Trophoblast cell (in vitro differentiated cells and primary cell): ENCODE measurements at regions not wholly inside any gene's neighbourhood (a gene's known extent, or its start where the extent isn't known, plus 50 kb on each side); places are given as distances from the start of the nearest gene placed in this dataset.

Experiments
- DNase-seq, 2 donors: peaks; one replicate each; pipeline ENCODE4 v3.0.0-alpha.2; 2016
- H2AFZ ChIP-seq: 2 replicates; pipeline ENCODE4 v1.6.1; 2013; ENCODE audit warnings: low read length, moderate library complexity, mild to moderate bottlenecking; ENCODE audit not compliant: insufficient read depth, poor library complexity
- H2AK5ac ChIP-seq: 2 replicates; pipeline ENCODE4 v1.6.1; 2013; ENCODE audit warnings: mild to moderate bottlenecking, low read length
- H2BK120ac ChIP-seq: 2 replicates; pipeline ENCODE4 v1.6.1; 2013; ENCODE audit warnings: low read length, mild to moderate bottlenecking, moderate library complexity; ENCODE audit not compliant: insufficient read depth, poor library complexity
- H2BK12ac ChIP-seq: 2 replicates; pipeline ENCODE4 v1.6.1; 2013; ENCODE audit warnings: mild to moderate bottlenecking, low read length, moderate library complexity
- H2BK5ac ChIP-seq: 2 replicates; pipeline ENCODE4 v1.6.1; 2013; ENCODE audit warnings: low read length, low read depth, moderate library complexity, mild to moderate bottlenecking; ENCODE audit not compliant: poor library complexity
- H3K14ac ChIP-seq: 2 replicates; pipeline ENCODE4 v1.6.1; 2013; ENCODE audit warnings: mild to moderate bottlenecking, low read length
- H3K18ac ChIP-seq: 2 replicates; pipeline ENCODE4 v1.6.1; 2013; ENCODE audit warnings: mild to moderate bottlenecking, low read length
- H3K23ac ChIP-seq: 2 replicates; pipeline ENCODE4 v1.6.1; 2013; ENCODE audit warnings: low read length
- H3K27ac ChIP-seq: 2 replicates; pipeline ENCODE4 v1.5.1; 2013; ENCODE audit warnings: low read depth, mild to moderate bottlenecking, inconsistent platforms, low read length, moderate library complexity
- H3K27me3 ChIP-seq: 2 replicates; pipeline ENCODE4 v1.6.1; 2013; ENCODE audit warnings: inconsistent platforms, mild to moderate bottlenecking, low read length, moderate library complexity; ENCODE audit not compliant: insufficient read depth
- H3K36me3 ChIP-seq, 2 experiments: 1 replicate in 1 of 2; 2 replicates in 1 of 2; pipeline ENCODE4 v1.6.1; 2013; ENCODE audit warnings: low read length in 2 of 2, mild to moderate bottlenecking in 2 of 2, moderate library complexity in 1 of 2; ENCODE audit not compliant: insufficient read depth in 2 of 2, control insufficient read depth in 1 of 2
- H3K4ac ChIP-seq: 2 replicates; pipeline ENCODE4 v1.6.1; 2013; ENCODE audit warnings: low read depth, mild to moderate bottlenecking, low read length, moderate library complexity
- H3K4me1 ChIP-seq, 2 experiments: 1 replicate in 1 of 2; 2 replicates in 1 of 2; pipeline ENCODE4 v1.6.1; 2013; ENCODE audit warnings: low read length in 2 of 2, mild to moderate bottlenecking in 2 of 2, moderate library complexity in 1 of 2; ENCODE audit not compliant: insufficient read depth in 2 of 2, control insufficient read depth in 1 of 2
- H3K4me2 ChIP-seq: 2 replicates; pipeline ENCODE4 v1.6.1; 2013; ENCODE audit warnings: inconsistent platforms, mild to moderate bottlenecking, low read length, moderate library complexity
- H3K4me3 ChIP-seq: 2 replicates; pipeline ENCODE4 v1.5.1; 2013; ENCODE audit warnings: mild to moderate bottlenecking, low read depth, low read length, inconsistent platforms
- H3K79me1 ChIP-seq: one replicate; pipeline ENCODE4 v1.6.1; 2013; ENCODE audit warnings: low read length
- H3K79me2 ChIP-seq: 2 replicates; pipeline ENCODE4 v1.6.1; 2013; ENCODE audit warnings: low read length, mild to moderate bottlenecking; ENCODE audit not compliant: control insufficient read depth, insufficient read depth, poor library complexity
- H3K9ac ChIP-seq: 2 replicates; pipeline ENCODE4 v1.6.1; 2013; ENCODE audit warnings: mild to moderate bottlenecking, low read length
- H3K9me3 ChIP-seq: 2 replicates; pipeline ENCODE4 v1.6.1; 2013; ENCODE audit warnings: low read depth, mild to moderate bottlenecking, control low read depth, inconsistent platforms, low read length; ENCODE audit not compliant: insufficient read depth
- H4K12ac ChIP-seq: 2 replicates; pipeline ENCODE4 v1.6.1; 2013; ENCODE audit warnings: low read depth, mild to moderate bottlenecking, low read length, moderate library complexity
- H4K8ac ChIP-seq: 2 replicates; pipeline ENCODE4 v1.6.1; 2013; ENCODE audit warnings: low read depth, mild to moderate bottlenecking, low read length, moderate library complexity
- H4K91ac ChIP-seq: one replicate; pipeline ENCODE4 v1.6.1; 2013; ENCODE audit warnings: low read depth, mild to moderate bottlenecking, low read length, moderate library complexity
- WGBS: extraction: QIAGEN DNeasy Blood & Tissue Kit; methylation state at CpG from one replicate; pipeline ENCODE4 v1.1.7; 2013; ENCODE audit warnings: missing lambda C conversion rate; ENCODE audit not compliant: insufficient read length, insufficient coverage; ENCODE audit errors: extremely low coverage; 5-methylcytosine and 5-hydroxymethylcytosine counted together

DNA sequence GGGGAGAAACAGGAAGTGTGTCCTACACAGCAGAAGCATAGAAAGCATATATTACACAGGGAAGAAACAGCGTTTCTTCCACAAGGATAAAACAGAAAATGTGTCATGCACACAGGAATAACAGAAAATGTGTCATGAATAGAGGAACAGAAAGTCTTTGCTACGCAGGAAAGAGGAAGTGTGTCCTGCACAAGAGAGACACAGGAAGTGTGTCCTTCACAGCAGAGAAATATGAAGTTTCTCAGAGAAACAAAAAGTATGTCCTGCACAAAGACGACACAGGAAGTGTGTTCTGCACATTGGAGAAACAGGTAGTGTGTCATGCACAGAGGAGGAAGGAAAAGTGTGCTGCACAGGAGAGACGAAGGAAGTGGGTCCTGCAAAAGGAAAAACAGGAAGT is 835.3 kb downstream of the CDY2B start:
- no peak overlapping the region for H3K27ac ChIP-seq
- H2BK5ac ChIP-seq = no peak overlapping the region
- H3K27me3 ChIP-seq = no peaks in the 10 kb centered on the region
- H3K79me2 ChIP-seq = no peaks in the 10 kb centered on the region
- no peak overlapping the region for H2BK12ac ChIP-seq
- no peak overlapping the region for H3K9ac ChIP-seq
- H3K14ac ChIP-seq = no peak overlapping the region
- H3K36me3 ChIP-seq = no peaks in the 10 kb centered on the region
- no peak overlapping the region for H2AK5ac ChIP-seq
- H4K8ac ChIP-seq = no peak overlapping the region
- no peak overlapping the region for H3K4me2 ChIP-seq
- no peak overlapping the region for H3K23ac ChIP-seq
- peaks cover 2% of the 10 kb centered on the region for H3K79me1 ChIP-seq
- no peak overlapping the region for H4K91ac ChIP-seq
- peaks cover 0 to 4% of the 10 kb centered on the region in 2 experiments for H3K4me1 ChIP-seq
- no peak overlapping the region for H3K18ac ChIP-seq
- H3K9me3 ChIP-seq = no peaks in the 10 kb centered on the region
- H2BK120ac ChIP-seq = no peak overlapping the region
- no peak overlapping the region for H2AFZ ChIP-seq
- DNase-seq = no peak
- no peak overlapping the region for H4K12ac ChIP-seq
- H3K4ac ChIP-seq = no peak overlapping the region
- no peak overlapping the region for H3K4me3 ChIP-seq
- no CpG with 5 or more reads among the region's 4 CpGs for WGBS

DNA sequence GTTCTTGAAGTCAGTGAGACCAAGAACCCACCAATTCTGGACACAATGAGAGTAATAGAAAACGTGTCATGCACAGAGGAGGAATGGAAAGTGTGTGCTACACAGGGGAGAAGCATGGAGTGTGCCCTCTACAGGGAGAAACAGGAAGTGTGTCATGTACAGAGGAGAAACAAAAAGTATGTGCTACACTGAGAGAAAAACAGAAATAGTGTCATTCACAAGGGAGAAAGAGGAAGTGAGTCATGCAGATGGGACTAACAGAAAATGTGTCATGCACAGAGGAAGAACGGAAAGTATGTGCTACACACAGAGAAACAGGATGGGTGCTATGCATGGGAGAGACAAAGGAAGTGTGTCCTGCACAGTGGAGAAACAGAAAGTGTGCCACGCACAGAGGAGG is 835.7 kb downstream of the CDY2B start:
- no peak overlapping the region for H2AK5ac ChIP-seq
- H2BK120ac ChIP-seq = no peak overlapping the region
- no peak overlapping the region for H2BK12ac ChIP-seq
- H3K4ac ChIP-seq = no peak overlapping the region
- H3K27me3 ChIP-seq = no peaks in the 10 kb centered on the region
- H3K36me3 ChIP-seq = no peaks in the 10 kb centered on the region
- H3K4me2 ChIP-seq = no peak overlapping the region
- H3K9ac ChIP-seq = no peak overlapping the region
- peaks cover 0 to 4% of the 10 kb centered on the region in 2 experiments for H3K4me1 ChIP-seq
- no peak overlapping the region for H3K27ac ChIP-seq
- H3K79me2 ChIP-seq = no peaks in the 10 kb centered on the region
- no peak overlapping the region for H2AFZ ChIP-seq
- H3K14ac ChIP-seq = no peak overlapping the region
- no peaks in the 10 kb centered on the region for H3K9me3 ChIP-seq
- H4K8ac ChIP-seq = no peak overlapping the region
- no peak overlapping the region for H3K18ac ChIP-seq
- H2BK5ac ChIP-seq = no peak overlapping the region
- no peak overlapping the region for H3K23ac ChIP-seq
- no peak overlapping the region for H4K91ac ChIP-seq
- H3K79me1 ChIP-seq = peaks cover 2% of the 10 kb centered on the region
- no peak for DNase-seq
- WGBS = no CpG with 5 or more reads among the region's 3 CpGs
- H4K12ac ChIP-seq = no peak overlapping the region
- H3K4me3 ChIP-seq = no peak overlapping the region

GRCh38 chrY:17038439-17038838 is 841.6 kb downstream of the CDY2B start:
- Histone ChIP-seq H3K4me1 (no peaks in the 10 kb centered on the region), H3K9ac (no peak overlapping the region), H4K91ac (no peak overlapping the region), H3K4me2 (no peak overlapping the region), H2BK120ac (no peak overlapping the region), H3K79me1 (no peaks in the 10 kb centered on the region), H2AFZ (no peak overlapping the region), H3K14ac (no peak overlapping the region), H3K79me2 (no peaks in the 10 kb centered on the region), H4K8ac (no peak overlapping the region), H3K9me3 (no peaks in the 10 kb centered on the region), H3K27ac (no peak overlapping the region), H4K12ac (no peak overlapping the region), H2BK5ac (no peak overlapping the region), H3K27me3 (no peaks in the 10 kb centered on the region), H3K23ac (no peak overlapping the region), H3K4ac (no peak overlapping the region), H2BK12ac (no peak overlapping the region), H3K4me3 (no peak overlapping the region), H3K36me3 (no peaks in the 10 kb centered on the region), H2AK5ac (no peak overlapping the region), H3K18ac (no peak overlapping the region)
- DNase-seq = no peak
- WGBS = no CpG with 5 or more reads among the region's 2 CpGs

- H2AK5ac ChIP-seq = no peak overlapping the region
- no peak overlapping the region for H4K12ac ChIP-seq
- H4K91ac ChIP-seq = no peak overlapping the region
- no peak overlapping the region for H2BK120ac ChIP-seq
- no peak overlapping the region for H3K4ac ChIP-seq
- H3K27me3 ChIP-seq = no peaks in the 10 kb centered on the region
- no peak overlapping the region for H2BK12ac ChIP-seq
- H4K8ac ChIP-seq = no peak overlapping the region
- H3K36me3 ChIP-seq = no peaks in the 10 kb centered on the region
- no peaks in the 10 kb centered on the region for H3K9me3 ChIP-seq
- WGBS = no CpG with 5 or more reads among the region's 3 CpGs
- no peaks in the 10 kb centered on the region for H3K4me1 ChIP-seq
- H2AFZ ChIP-seq = no peak overlapping the region
- DNase-seq = no peak
- H3K14ac ChIP-seq = no peak overlapping the region
- no peak overlapping the region for H3K18ac ChIP-seq
- no peak overlapping the region for H3K4me2 ChIP-seq
- H3K79me1 ChIP-seq = no peaks in the 10 kb centered on the region
- no peak overlapping the region for H3K23ac ChIP-seq
- no peak overlapping the region for H2BK5ac ChIP-seq
- no peak overlapping the region for H3K9ac ChIP-seq
- H3K4me3 ChIP-seq = no peak overlapping the region
- H3K27ac ChIP-seq = no peak overlapping the region
- no peaks in the 10 kb centered on the region for H3K79me2 ChIP-seq
Observed at GRCh38 chrY:17018126-17018525, 861.9 kb downstream of the CDY2B start.
